Left lung (tissue), 4 donors: ENCODE measurements at regions not wholly inside any gene's neighbourhood (a gene's known extent, or its start where the extent isn't known, plus 50 kb on each side); places are given as distances from the start of the nearest gene placed in this dataset.

Experiments used
- ATAC-seq: fragments of 200-7000 bp; cut with Tn5 transposase; one replicate; pipeline ENCODE4 v1.9.1; 2020; ENCODE audit warnings: moderate library complexity
- DNase-seq, 4 donors: peaks; one replicate each; pipeline ENCODE4 v3.0.0-alpha.2; 2013 to 2020
- H3K27ac ChIP-seq, 2 donors: fragments of 200-600 bp; sonication (generic) in 1 of 2; one replicate each; pipeline versions ENCODE4 v1.5.0 to v1.8.0; 2020 to 2021
- H3K27me3 ChIP-seq, 2 donors: fragments of 200-600 bp; sonication (generic) in 1 of 2; one replicate each; pipeline versions ENCODE4 v1.5.0 to v1.8.0; 2020 to 2021
- H3K36me3 ChIP-seq, 2 donors: fragments of 200-600 bp; sonication (generic) in 1 of 2; one replicate each; pipeline versions ENCODE4 v1.5.0 to v1.8.0; 2020 to 2021
- H3K4me1 ChIP-seq, 2 donors: fragments of 200-600 bp; one replicate each; pipeline ENCODE4 v1.8.0; 2021
- H3K4me3 ChIP-seq, 2 donors: fragments of 200-600 bp; sonication (generic) in 1 of 2; one replicate each; pipeline versions ENCODE4 v1.5.0 to v1.8.0; 2020 to 2021; ENCODE audit warnings: mild to moderate bottlenecking in 1 of 2
- H3K9me3 ChIP-seq, 2 donors: fragments of 200-600 bp; sonication (generic) in 1 of 2; one replicate each; pipeline versions ENCODE4 v1.5.0 to v1.8.0; 2020 to 2021
- CTCF ChIP-seq, 2 donors: fragments of 200-600 bp; sonication (generic) in 1 of 2; IDR thresholded peaks; one replicate each; pipeline versions ENCODE4 v1.5.0 to v1.8.0; 2021; ENCODE audit warnings: antibody characterized with exemption in 2 of 2
- intact Hi-C, 2 donors: fragments of 100-400 bp; cut with DNase I; formaldehyde crosslinking; loops; one replicate each; pipeline versions ENCODE4 v1.11.2 to v1.14.2; 2022
- donor health status: DM: no; HTN: yes; CAD: no.
- donor health status: DM: no; HTN: no; CAD: no.

- H3K27ac ChIP-seq = no peak overlapping the region
- no peak for DNase-seq
- no peak for TF ChIP-seq CTCF (IDR thresholded peaks at IDR 0.05)
- no peak overlapping the region for H3K4me3 ChIP-seq
- H3K9me3 ChIP-seq = no peaks in the 10 kb centered on the region
- H3K4me1 ChIP-seq = peaks cover 0 to 29% of the 10 kb centered on the region in 2 donors
- peak; percentile 40 for ATAC-seq
- H3K27me3 ChIP-seq = no peaks in the 10 kb centered on the region
- intact Hi-C loops = no loop called here
- no peaks in the 10 kb centered on the region for H3K36me3 ChIP-seq
These were observed 532.6 kb upstream of the JARID2 start for GRCh38 chr6:14713008-14713960.

GRCh38 chr6:14713966-14714631, 531.8 kb upstream of the JARID2 start:
- ATAC-seq (no peak), DNase-seq (no peak)
- TF ChIP-seq CTCF (IDR thresholded peaks at IDR 0.05) = no peak
- intact Hi-C loops = no loop called here
- no peaks in the 10 kb centered on the region for H3K36me3 ChIP-seq
- no peaks in the 10 kb centered on the region for H3K27me3 ChIP-seq
- no peaks in the 10 kb centered on the region for H3K9me3 ChIP-seq
- H3K27ac ChIP-seq = no peak overlapping the region
- H3K4me1 ChIP-seq = peaks cover 0 to 29% of the 10 kb centered on the region in 2 donors
- no peak overlapping the region for H3K4me3 ChIP-seq

GRCh38 chr6:14715076-14715475, 530.8 kb upstream of the JARID2 start:
- Histone ChIP-seq H3K9me3 (no peaks in the 10 kb centered on the region), H3K4me3 (no peak overlapping the region), H3K27ac (no peak overlapping the region), H3K36me3 (no peaks in the 10 kb centered on the region), H3K4me1 (peaks cover 0 to 32% of the 10 kb centered on the region in 2 donors), H3K27me3 (no peaks in the 10 kb centered on the region)
- TF ChIP-seq CTCF (IDR thresholded peaks at IDR 0.05) = no peak
- intact Hi-C loops = no loop called here
- ATAC-seq = no peak
- no peak for DNase-seq

GRCh38 chr6:14716499-14717146, 529.2 kb upstream of the JARID2 start:
- no peak for DNase-seq
- H3K27ac ChIP-seq = no peak overlapping the region
- H3K36me3 ChIP-seq = no peaks in the 10 kb centered on the region
- intact Hi-C loops = no loop called here
- H3K4me1 ChIP-seq = peaks cover 0 to 34% of the 10 kb centered on the region in 2 donors
- no peaks in the 10 kb centered on the region for H3K9me3 ChIP-seq
- ATAC-seq = no peak
- H3K4me3 ChIP-seq = no peak overlapping the region
- TF ChIP-seq CTCF (IDR thresholded peaks at IDR 0.05) = no peak
- H3K27me3 ChIP-seq = no peaks in the 10 kb centered on the region

- peaks cover 0 to 40% of the 10 kb centered on the region in 2 donors for H3K4me1 ChIP-seq
- H3K27ac ChIP-seq = no peak overlapping the region
- peak; percentile 53 for ATAC-seq
- H3K9me3 ChIP-seq = no peaks in the 10 kb centered on the region
- intact Hi-C loops = no loop called here
- H3K4me3 ChIP-seq = no peak overlapping the region
- H3K36me3 ChIP-seq = no peaks in the 10 kb centered on the region
- no peak for TF ChIP-seq CTCF (IDR thresholded peaks at IDR 0.05)
- no peaks in the 10 kb centered on the region for H3K27me3 ChIP-seq
- DNase-seq = no peak
These were observed 528.6 kb upstream of the JARID2 start for GRCh38 chr6:14717307-14717706.
